ENCODE measurements at regions not wholly inside any gene's neighbourhood (a gene's known extent, or its start where the extent isn't known, plus 50 kb on each side); places are given as distances from the start of the nearest gene placed in this dataset.

- Histone ChIP-seq H3K36me3 (ENCODE audit: control insufficient read depth, insufficient read depth, low read length) (no peaks in the 10 kb centered on the region), H3K27me3 (replicated peaks; ENCODE audit: control insufficient read depth, insufficient read depth, low read length) (no peaks in the 10 kb centered on the region), H3K4me3 (replicated peaks; ENCODE audit: low read depth, low read length) (no peak overlapping the region)
- no peak for DNase-seq (ENCODE audit: extremely low read depth, insufficient read length)
- no peak for TF ChIP-seq CTCF (IDR thresholded peaks at IDR 0.05; ENCODE audit: insufficient read depth, low read length, poor library complexity, severe bottlenecking)
These were observed 173.0 kb downstream of the SP3 start for GRCh38 chr2:173792166-173792565.

GRCh38 chr2:173792741-173793140 lies 172.4 kb downstream of the SP3 start:
- no peak for TF ChIP-seq CTCF (IDR thresholded peaks at IDR 0.05; ENCODE audit: insufficient read depth, low read length, poor library complexity, severe bottlenecking)
- no peaks in the 10 kb centered on the region for H3K36me3 ChIP-seq (ENCODE audit: control insufficient read depth, insufficient read depth, low read length)
- no peak overlapping the region for H3K4me3 ChIP-seq (replicated peaks; ENCODE audit: low read depth, low read length)
- DNase-seq (ENCODE audit: extremely low read depth, insufficient read length): no peak
- no peaks in the 10 kb centered on the region for H3K27me3 ChIP-seq (replicated peaks; ENCODE audit: control insufficient read depth, insufficient read depth, low read length)

DNA sequence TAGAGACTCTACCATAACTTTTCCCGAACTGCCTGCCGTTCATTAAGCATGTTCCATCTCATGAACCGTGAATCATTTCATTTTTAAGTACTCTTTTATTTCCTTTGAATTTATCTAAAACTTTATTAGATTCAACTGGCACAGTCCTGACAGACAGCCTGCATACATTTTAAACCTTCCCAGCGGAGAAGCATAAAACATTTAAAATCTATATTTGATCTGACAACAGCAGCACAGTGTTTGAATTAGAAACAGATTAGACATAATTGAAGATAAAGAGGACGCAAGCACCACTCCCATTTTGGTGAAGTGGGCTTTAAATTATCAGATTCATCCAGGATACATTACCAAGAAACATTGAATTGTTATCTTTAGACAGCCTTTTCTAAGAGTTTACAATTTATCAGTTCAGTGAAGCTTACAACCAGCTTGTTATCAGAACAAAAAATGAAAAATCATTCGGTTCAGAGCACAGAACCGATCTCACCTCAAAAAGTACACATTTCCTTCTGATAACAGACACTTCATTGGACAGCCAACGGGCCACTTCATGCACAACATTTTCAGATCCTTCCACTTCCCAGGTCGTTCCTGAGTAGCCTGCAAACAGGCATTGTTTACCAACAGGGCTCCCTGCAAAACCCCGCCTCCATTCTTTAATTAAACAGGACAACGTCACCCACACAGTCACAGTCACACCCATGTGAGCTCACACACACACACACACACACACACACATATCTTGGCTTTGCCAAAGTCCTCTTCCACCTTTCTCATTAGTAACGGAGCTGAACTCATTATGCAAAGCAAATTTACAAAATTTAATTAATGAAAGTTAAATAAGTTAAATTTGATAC lies 171.2 kb downstream of the SP3 start:
- no peak for DNase-seq (ENCODE audit: extremely low read depth, insufficient read length)
- H3K36me3 ChIP-seq (ENCODE audit: control insufficient read depth, insufficient read depth, low read length): no peaks in the 10 kb centered on the region
- H3K4me3 ChIP-seq (replicated peaks; ENCODE audit: low read depth, low read length): no peak overlapping the region
- TF ChIP-seq CTCF (IDR thresholded peaks at IDR 0.05; ENCODE audit: insufficient read depth, low read length, poor library complexity, severe bottlenecking): no peak
- no peaks in the 10 kb centered on the region for H3K27me3 ChIP-seq (replicated peaks; ENCODE audit: control insufficient read depth, insufficient read depth, low read length)

- no peaks in the 10 kb centered on the region for H3K27me3 ChIP-seq (replicated peaks; ENCODE audit: control insufficient read depth, insufficient read depth, low read length)
- no peak for TF ChIP-seq CTCF (IDR thresholded peaks at IDR 0.05; ENCODE audit: insufficient read depth, low read length, poor library complexity, severe bottlenecking)
- H3K4me3 ChIP-seq (replicated peaks; ENCODE audit: low read depth, low read length): no peak overlapping the region
- DNase-seq (ENCODE audit: extremely low read depth, insufficient read length): no peak
- no peaks in the 10 kb centered on the region for H3K36me3 ChIP-seq (ENCODE audit: control insufficient read depth, insufficient read depth, low read length)
These were observed 167.4 kb downstream of the SP3 start for GRCh38 chr2:173797586-173798263.

- H3K27me3 ChIP-seq (replicated peaks; ENCODE audit: control insufficient read depth, insufficient read depth, low read length): no peaks in the 10 kb centered on the region
- no peak overlapping the region for H3K4me3 ChIP-seq (replicated peaks; ENCODE audit: low read depth, low read length)
- H3K36me3 ChIP-seq (ENCODE audit: control insufficient read depth, insufficient read depth, low read length): no peaks in the 10 kb centered on the region
- TF ChIP-seq CTCF (IDR thresholded peaks at IDR 0.05; ENCODE audit: insufficient read depth, low read length, poor library complexity, severe bottlenecking): no peak
- DNase-seq (ENCODE audit: extremely low read depth, insufficient read length): no peak
These were observed 162.7 kb downstream of the SP3 start for GRCh38 chr2:173802518-173802917.

All from GM06990 (cell line).